Muscle of leg (tissue), 3 donors: ENCODE measurements at regions not wholly inside any gene's neighbourhood (a gene's known extent, or its start where the extent isn't known, plus 50 kb on each side); places are given as distances from the start of the nearest gene placed in this dataset.
A peak's percentile ranks its signal among the peaks of the same experiment; 100 is the strongest.
"Not testable (repeated sequence)": the region's sequence is repeated elsewhere in the genome, so short reads cannot be mapped to it uniquely, and the experiment has no call there.

ENCODE experiments used
- DNase-seq: peaks from one replicate; pipeline ENCODE4 v3.0.0; 2013
- H3K27ac ChIP-seq: one replicate; pipeline ENCODE4 v1.5.1; 2013; ENCODE audit warnings: mild to moderate bottlenecking, low read length, control low read depth
- H3K27me3 ChIP-seq: one replicate; pipeline ENCODE4 v1.6.1; 2013; ENCODE audit warnings: low read length; ENCODE audit not compliant: control insufficient read depth, insufficient read depth
- H3K36me3 ChIP-seq: one replicate; pipeline ENCODE4 v1.6.1; 2013; ENCODE audit warnings: low read length; ENCODE audit not compliant: control insufficient read depth, insufficient read depth
- H3K4me1 ChIP-seq: one replicate; pipeline ENCODE4 v1.6.1; 2013; ENCODE audit warnings: low read length; ENCODE audit not compliant: control insufficient read depth, insufficient read depth
- H3K4me3 ChIP-seq: one replicate; pipeline ENCODE4 v1.5.1; 2013; ENCODE audit warnings: low read length, control low read depth
- H3K9me3 ChIP-seq: replicated peaks from 2 replicates; pipeline ENCODE4 v1.6.1; 2013; ENCODE audit warnings: low read depth, low read length; ENCODE audit not compliant: control insufficient read depth
- WGBS: methylation state at CpG from one replicate; pipeline ENCODE4 v1.1.5; 2013; ENCODE audit warnings: missing lambda C conversion rate; ENCODE audit not compliant: insufficient coverage; 5-methylcytosine and 5-hydroxymethylcytosine counted together

DNA sequence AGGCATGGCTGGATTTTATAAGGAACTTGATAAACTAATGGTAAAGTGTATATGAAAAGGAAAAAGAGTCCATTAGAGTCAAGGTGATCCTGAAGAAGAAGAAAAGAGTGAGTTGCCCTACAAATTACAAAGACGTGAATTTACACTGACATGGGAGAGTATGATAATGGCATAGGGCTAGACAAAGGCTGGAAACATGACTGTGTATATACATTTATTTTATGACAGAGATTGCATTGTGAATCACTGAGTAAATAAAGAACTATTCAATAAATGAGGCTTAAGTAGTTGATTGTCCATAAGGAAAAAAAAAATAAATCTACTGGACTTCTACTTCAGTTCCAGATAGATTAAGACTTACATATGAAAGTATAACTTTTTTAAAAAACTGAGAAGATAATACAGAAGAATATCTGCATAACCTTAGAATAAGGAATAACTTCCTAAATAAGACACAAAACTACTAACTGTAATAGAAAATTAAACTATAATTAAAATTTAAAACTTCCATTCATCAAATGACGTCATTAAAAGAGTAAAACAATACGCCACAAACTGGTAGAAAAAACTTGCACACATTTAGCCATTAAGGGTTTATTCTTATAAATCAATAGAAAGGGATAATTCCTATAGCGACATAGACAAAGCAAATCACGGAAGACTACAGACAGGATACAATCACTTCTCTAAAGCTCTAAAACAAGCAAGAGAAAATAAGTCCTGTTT is 278.5 kb downstream of the NOVA1 start:
- no peak for DNase-seq
- WGBS = 100% methylated on average over 1 of the region's 5 CpGs
- no peaks in the 10 kb centered on the region for H3K36me3 ChIP-seq
- H3K27me3 ChIP-seq = no peaks in the 10 kb centered on the region
- H3K9me3 ChIP-seq = no peaks in the 10 kb centered on the region
- no peak overlapping the region for H3K4me3 ChIP-seq
- H3K4me1 ChIP-seq = no peaks in the 10 kb centered on the region
- H3K27ac ChIP-seq = no peak overlapping the region

- Histone ChIP-seq H3K4me1 (no peaks in the 10 kb centered on the region), H3K27me3 (no peaks in the 10 kb centered on the region), H3K9me3 (peaks cover 3% of the 10 kb centered on the region), H3K36me3 (no peaks in the 10 kb centered on the region), H3K27ac (no peak overlapping the region), H3K4me3 (no peak overlapping the region)
- no peak for DNase-seq
Measured at GRCh38 chr14:26304056-26304455, 293.8 kb downstream of the NOVA1 start.

DNA sequence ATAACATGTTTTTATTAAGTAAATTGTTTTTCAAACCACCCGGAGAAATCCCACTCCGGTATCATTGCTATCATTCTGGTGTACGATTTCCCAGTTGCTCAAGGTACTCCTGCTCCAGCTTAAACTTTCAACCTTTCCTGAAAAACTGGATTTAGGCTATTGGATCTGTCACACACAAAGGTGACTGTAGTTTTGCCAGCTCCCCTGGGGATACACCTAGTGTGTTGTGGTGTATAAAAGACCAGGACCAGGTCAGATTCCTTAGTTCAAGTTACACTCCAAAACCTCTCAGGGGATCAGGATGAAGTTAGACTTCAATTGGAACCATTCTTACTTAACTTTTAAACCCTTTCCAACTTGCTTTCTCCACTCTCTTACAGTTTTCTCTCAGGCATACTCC is 303.9 kb downstream of the NOVA1 start:
- WGBS = no CpG with 5 or more reads among the region's 3 CpGs
- DNase-seq = no peak
- no peaks in the 10 kb centered on the region for H3K27me3 ChIP-seq
- H3K4me3 ChIP-seq = no peak overlapping the region
- peaks cover 2% of the 10 kb centered on the region for H3K9me3 ChIP-seq
- no peak overlapping the region for H3K27ac ChIP-seq
- no peaks in the 10 kb centered on the region for H3K4me1 ChIP-seq
- H3K36me3 ChIP-seq = no peaks in the 10 kb centered on the region

- no peaks in the 10 kb centered on the region for H3K36me3 ChIP-seq
- H3K27ac ChIP-seq = no peak overlapping the region
- no peak overlapping the region for H3K4me3 ChIP-seq
- H3K4me1 ChIP-seq = no peaks in the 10 kb centered on the region
- peaks cover 2% of the 10 kb centered on the region for H3K9me3 ChIP-seq
- WGBS = no CpG with 5 or more reads among the region's 4 CpGs
- DNase-seq = peak; percentile 74
- H3K27me3 ChIP-seq = no peaks in the 10 kb centered on the region
Measured at GRCh38 chr14:26289891-26290486, 307.8 kb downstream of the NOVA1 start.

DNA sequence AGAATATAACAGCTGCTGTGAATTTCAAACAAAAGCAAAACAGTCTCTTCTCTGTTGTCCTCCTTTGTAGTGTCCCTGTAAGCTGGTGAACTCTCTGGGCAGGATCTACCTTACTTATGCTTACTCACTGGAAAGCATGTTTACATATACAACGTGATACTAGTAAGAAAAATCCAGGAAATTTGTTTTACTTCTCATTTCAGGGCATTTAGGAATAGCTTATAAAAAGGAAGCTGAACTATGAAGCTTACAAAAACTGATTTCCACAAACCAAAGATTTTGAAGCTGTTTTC is 311.0 kb downstream of the NOVA1 start:
- whole genome bisulfite sequencing = no CpG with 5 or more reads among the region's 1 CpG
- no peaks in the 10 kb centered on the region for H3K27me3 ChIP-seq
- peak overlapping the region; percentile 50 for H3K27ac ChIP-seq
- peaks cover 2% of the 10 kb centered on the region for H3K9me3 ChIP-seq
- no peaks in the 10 kb centered on the region for H3K4me1 ChIP-seq
- H3K36me3 ChIP-seq = no peaks in the 10 kb centered on the region
- no peak overlapping the region for H3K4me3 ChIP-seq
- DNase-seq = no peak

DNA sequence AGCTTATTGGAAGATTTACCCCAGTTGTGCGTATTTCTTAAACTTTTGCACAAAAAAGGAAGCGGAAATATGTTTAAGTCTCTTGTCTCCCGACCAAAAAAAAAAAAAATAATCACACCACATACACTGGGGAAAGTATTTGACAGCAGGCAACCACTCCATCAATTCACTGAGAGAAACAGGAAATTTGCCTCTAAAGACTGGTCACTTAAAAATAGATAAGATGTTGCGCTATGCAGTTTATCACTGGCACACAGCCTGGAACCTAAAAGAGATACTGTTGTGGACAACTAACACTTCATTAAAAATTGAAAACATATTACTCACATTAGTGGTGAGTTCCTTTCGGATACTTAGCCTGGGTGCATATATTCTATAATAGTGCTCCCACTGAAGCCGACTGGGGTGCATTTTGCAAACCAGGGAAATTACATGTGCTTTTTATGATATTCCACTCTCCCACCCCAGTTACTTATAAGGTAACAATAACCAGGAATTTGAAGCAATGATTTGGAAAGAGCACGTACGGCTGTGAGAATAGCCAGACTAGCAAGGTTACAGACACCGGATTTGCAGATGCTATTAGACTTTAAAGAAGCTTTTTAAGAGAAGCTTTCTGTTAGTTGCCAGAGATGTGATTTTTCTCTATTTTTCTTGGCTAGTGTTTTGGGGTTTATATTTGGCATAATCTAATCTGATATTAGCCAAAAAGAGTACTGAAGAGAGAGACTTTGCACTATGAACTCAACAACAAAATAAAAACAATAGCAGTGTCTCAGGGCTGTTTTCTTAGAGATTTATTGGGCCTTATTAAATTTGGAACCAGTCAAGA is 311.5 kb downstream of the NOVA1 start:
- Histone ChIP-seq H3K36me3 (no peaks in the 10 kb centered on the region), H3K9me3 (peaks cover 1% of the 10 kb centered on the region), H3K27ac (peak overlapping the region; percentile 50), H3K27me3 (no peaks in the 10 kb centered on the region), H3K4me3 (no peak overlapping the region), H3K4me1 (no peaks in the 10 kb centered on the region)
- peak; percentile 79 for DNase-seq
- no CpG with 5 or more reads among the region's 9 CpGs for WGBS

DNA sequence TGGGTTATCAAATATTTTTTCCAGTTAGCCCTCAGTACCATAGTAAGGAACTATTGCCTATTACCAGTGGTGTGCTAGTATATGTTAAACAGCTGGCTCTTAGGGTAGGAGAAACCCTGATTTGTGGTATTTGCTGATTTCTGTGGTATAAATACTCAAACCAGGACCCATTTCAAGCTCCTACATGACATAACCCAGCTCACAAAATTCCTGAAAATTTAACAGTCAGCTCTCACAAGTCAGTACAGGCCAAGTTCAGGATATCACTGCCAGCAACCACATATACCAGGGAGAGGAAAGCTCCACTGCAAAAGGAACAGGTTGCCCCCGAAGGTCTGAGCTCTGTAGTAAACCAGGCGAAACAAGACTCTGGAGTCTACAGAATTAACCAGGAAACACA is 315.3 kb downstream of the NOVA1 start:
- no peak for DNase-seq
- no peaks in the 10 kb centered on the region for H3K27me3 ChIP-seq
- no peaks in the 10 kb centered on the region for H3K4me1 ChIP-seq
- H3K27ac ChIP-seq = no peak overlapping the region
- H3K4me3 ChIP-seq = no peak overlapping the region
- WGBS = 83% methylated on average over 2 of the region's 2 CpGs
- no peaks in the 10 kb centered on the region for H3K9me3 ChIP-seq
- H3K36me3 ChIP-seq = no peaks in the 10 kb centered on the region

DNA sequence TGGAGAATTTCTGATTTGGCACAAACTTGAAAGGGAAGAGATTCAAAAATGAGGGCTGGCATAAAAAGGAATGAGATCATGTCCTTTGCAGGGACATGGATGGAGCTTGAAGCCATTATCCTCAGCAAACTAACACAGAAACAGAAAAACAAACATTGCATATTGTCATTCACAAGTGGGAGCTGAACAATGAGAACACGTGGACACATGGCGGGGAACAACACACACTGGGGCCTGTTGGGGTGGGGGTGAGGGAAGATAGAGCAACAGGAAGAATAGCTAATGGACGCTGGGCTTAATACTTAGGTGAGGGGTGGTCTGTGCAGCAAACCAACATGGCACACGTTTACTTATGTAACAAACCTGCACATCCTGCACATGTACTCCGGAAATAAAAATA is 315.8 kb downstream of the NOVA1 start:
- DNase-seq, H3K4me3 ChIP-seq, H3K4me1 ChIP-seq, H3K9me3 ChIP-seq, H3K27ac ChIP-seq, H3K27me3 ChIP-seq, H3K36me3 ChIP-seq: not testable (repeated sequence)
- WGBS = no CpG with 5 or more reads among the region's 5 CpGs

DNA sequence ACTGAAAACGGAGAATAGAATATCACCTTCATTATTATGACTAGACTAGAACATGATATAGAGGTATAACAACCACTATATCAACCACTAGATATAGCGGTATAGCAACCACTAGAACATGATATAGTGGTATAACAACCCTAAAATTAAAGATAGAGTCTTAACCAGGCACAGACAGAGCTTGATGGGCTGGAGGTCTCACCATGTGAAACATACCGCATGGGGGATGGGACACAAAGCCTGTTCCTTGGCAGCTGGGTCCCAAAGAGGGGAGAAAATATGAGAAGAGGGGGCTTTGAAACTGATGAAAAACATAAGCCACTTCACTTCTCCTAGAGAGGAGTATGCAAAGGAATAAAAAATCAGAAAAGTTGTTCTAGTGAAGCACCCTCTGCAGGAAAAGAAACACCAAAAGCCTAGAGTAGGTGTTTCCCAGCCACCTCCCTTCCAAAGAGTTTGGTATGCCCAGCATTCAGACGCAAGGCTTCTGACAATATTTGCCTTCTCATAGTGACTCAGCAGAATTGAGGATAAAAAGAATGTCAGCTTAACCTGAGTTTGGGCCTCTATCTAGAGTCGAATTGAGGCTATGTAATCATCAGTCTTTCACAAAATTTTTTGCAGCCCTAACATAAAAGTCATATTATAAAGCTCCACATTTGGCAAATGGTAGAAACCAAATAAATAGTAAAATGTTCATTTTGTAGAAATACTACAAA is 316.4 kb downstream of the NOVA1 start:
- Histone ChIP-seq H3K27me3 (no peaks in the 10 kb centered on the region), H3K27ac (no peak overlapping the region), H3K4me3 (no peak overlapping the region), H3K36me3 (no peaks in the 10 kb centered on the region), H3K9me3 (no peaks in the 10 kb centered on the region), H3K4me1 (no peaks in the 10 kb centered on the region)
- WGBS = 60% methylated on average over 1 of the region's 5 CpGs
- peak; percentile 20 for DNase-seq

DNA sequence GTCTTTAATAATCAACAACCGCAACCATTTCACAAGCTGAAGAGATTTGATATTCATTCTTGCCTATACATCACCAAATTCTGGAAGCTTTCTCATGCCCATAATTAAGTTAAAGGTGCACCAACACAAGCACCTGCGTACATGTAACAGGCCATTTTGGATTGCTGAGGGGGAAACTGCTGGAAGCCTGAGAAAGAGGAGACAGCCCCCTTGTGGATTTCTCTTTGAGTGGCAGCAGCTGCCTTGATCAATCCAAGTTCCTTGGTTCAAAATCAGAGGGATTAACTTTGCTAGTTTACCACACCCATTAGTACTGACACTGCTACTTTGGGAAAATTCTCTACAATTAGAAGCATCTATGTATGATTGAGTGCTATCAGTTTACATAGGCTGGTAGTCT is 321.1 kb downstream of the NOVA1 start:
- Histone ChIP-seq H3K27me3 (no peaks in the 10 kb centered on the region), H3K27ac (no peak overlapping the region), H3K9me3 (no peaks in the 10 kb centered on the region), H3K4me1 (no peaks in the 10 kb centered on the region), H3K4me3 (no peak overlapping the region), H3K36me3 (no peaks in the 10 kb centered on the region)
- DNase-seq = no peak
- WGBS = 83% methylated on average over 1 of the region's 2 CpGs
